GM13976 (cell line): ENCODE measurements at regions not wholly inside any gene's neighbourhood (a gene's known extent, or its start where the extent isn't known, plus 50 kb on each side); places are given as distances from the start of the nearest gene placed in this dataset.
"Not testable (repeated sequence)": the region's sequence is repeated elsewhere in the genome, so short reads cannot be mapped to it uniquely, and the experiment has no call there.

Experiments used
- DNase-seq: peaks from one replicate; pipeline ENCODE4 v3.0.0; 2012; ENCODE audit warnings: low spot score
- in situ Hi-C: fragments of 300-500 bp; cut with MboI; formaldehyde crosslinking; loops from one replicate; pipeline ENCODE4 v1.12.0; 2022; ENCODE audit warnings: low sequenced_read_pairs, mixed read lengths, inconsistent platforms; ENCODE audit not compliant: unreplicated experiment
- TF ChIP-seq, protein P1 (sequence below): IDR thresholded peaks from 2 replicates; pipeline ENCODE4 v1.5.1; 2012; ENCODE audit warnings: borderline replicate concordance, mild to moderate bottlenecking; ENCODE audit not compliant: insufficient read depth; ENCODE audit errors: extremely low read depth, missing control alignments, control extremely low read depth

DNA sequence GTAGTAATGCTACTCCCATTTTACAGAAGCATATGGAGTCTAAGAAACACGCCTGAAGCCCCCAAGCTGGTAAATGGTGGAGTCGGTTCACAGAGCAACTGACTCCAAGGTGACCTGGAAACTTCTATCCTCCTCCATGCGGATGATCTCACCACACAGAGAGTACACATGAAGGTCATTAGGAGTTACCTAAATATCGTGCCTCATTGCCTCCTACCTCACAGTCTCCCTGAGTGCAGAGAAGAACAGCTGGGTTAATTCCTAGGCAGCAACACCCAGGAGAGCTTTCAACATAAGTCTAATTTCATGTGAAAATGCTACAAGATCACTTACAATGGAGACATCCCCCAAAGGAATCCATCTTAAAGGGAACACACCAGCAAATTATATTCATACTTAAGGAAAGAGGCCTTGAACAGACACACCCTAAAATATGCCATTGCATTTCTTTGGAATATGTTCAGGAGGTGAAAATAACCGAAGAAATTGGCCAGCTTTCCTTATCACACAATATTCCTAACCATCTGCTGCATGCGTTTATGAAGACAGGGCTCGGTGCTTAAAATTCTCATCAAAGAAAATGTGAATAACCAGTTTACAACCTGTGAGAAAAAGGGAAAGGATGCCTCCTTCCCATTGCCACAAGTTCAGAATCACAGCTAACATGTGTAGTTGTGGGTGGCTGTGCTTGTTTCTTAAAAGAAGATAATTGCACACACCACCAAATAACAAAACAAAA lies 203.6 kb upstream of the NBEA start:
- no peak for DNase-seq

DNA sequence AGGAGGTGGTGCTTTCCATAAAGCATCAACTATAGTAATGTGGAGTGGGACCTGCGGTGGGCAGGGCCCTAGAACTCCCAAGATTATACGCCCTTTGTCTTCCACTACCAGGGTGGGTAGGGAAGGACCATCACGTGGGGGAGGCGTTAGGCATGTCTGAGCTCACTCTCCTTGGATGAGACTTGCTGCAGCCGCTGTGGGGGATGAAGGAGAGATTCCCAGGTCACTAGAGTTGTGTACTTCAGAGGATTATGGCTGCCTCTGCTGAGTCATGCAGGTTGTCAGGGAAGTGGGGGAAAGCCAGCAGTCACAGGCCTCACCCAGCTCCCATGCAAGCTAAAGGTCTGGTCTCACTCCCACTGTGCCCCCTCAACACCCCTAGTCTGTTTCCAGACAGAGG lies 195.0 kb upstream of the NBEA start:
- in situ Hi-C loops, DNase-seq: not testable (repeated sequence)

More for the DNA sequence above, 203.6 kb upstream of the NBEA start:
- TF ChIP-seq, protein P1, sequence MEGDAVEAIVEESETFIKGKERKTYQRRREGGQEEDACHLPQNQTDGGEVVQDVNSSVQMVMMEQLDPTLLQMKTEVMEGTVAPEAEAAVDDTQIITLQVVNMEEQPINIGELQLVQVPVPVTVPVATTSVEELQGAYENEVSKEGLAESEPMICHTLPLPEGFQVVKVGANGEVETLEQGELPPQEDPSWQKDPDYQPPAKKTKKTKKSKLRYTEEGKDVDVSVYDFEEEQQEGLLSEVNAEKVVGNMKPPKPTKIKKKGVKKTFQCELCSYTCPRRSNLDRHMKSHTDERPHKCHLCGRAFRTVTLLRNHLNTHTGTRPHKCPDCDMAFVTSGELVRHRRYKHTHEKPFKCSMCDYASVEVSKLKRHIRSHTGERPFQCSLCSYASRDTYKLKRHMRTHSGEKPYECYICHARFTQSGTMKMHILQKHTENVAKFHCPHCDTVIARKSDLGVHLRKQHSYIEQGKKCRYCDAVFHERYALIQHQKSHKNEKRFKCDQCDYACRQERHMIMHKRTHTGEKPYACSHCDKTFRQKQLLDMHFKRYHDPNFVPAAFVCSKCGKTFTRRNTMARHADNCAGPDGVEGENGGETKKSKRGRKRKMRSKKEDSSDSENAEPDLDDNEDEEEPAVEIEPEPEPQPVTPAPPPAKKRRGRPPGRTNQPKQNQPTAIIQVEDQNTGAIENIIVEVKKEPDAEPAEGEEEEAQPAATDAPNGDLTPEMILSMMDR: no peak
- in situ Hi-C loops: no loop called here

DNA sequence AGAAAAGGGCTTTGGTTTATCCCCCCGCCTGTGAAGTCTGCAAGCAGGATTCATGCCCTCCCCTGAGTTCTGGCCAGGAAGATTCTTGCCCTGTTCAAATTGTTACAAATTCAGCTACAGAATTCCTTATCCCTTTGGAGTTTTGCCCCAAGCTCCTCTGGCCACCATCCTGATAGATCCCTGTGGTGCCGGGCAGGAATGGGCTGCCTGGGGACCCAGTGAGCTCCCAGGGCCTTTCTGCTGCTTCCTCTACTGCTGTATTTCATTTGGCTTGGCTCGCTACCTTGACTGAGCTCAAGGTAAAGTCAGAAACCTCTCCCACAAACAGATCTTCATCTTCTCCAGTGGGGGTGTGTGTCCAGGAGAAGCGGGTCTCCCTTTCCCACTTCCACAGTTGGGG lies 194.6 kb upstream of the NBEA start:
- TF ChIP-seq, protein P1: no peak
- DNase-seq: no peak
- in situ Hi-C loops: no loop called here

DNA sequence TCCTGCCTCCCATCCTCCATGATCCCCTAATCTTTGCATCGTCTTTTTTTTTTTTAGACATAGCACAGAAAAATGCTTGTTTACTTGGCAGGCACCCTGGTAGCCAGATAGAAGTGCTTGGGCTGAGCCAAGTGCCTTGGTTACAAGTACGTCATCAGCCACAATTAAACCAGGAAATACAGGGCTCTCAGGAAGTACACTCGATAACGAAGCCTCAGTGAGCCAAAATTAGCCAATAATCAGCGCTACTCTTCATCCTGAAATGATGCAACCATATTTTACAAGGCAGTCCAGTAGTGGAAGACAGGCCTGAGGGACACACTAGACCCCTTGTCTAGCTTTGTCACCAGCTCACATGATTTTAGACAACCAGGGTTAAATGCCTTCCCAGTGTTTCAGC lies 194.0 kb upstream of the NBEA start:
- no peak for DNase-seq
- in situ Hi-C loops: no loop called here
- TF ChIP-seq, protein P1: no peak

DNA sequence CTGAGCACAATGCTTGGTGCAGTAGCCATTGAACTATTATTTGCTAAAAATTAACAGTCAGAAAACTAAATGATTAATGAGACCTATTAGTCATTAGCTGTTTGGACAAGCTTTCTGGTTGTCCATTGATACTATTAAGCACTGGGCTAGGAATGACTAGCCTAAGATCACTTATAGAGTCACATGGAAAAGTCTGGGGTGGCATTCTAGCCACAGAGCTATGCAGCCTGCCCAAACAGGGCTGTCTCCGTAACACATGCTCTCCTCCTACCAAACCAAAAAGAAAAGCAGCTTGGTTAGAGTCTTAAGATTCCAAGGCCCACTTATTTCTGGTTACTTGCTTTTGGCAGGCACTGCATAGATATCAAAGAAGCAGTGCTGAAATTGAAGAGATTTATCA lies 193.5 kb upstream of the NBEA start:
- DNase-seq: no peak
- TF ChIP-seq, protein P1: no peak
- in situ Hi-C loops: no loop called here

DNA sequence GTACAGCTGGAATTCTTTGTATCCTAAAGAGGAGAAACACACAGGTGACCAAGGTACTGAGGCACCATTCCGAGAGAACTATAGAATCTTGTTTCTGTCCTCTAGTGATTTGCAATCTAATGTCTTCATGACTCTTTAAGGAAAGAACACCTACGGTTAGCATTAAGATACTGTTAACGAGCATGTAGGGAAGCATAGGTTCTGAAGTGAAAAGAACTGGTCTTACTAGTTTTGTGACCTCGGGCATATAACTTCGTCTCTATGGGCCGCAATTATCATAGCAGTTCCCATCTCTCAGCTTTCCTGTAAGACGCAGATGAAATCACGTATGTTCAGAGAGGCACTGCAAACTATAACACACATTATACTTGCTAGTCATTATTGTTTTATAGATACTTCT lies 193.0 kb upstream of the NBEA start:
- TF ChIP-seq, protein P1: no peak
- in situ Hi-C loops: no loop called here
- no peak for DNase-seq

DNA sequence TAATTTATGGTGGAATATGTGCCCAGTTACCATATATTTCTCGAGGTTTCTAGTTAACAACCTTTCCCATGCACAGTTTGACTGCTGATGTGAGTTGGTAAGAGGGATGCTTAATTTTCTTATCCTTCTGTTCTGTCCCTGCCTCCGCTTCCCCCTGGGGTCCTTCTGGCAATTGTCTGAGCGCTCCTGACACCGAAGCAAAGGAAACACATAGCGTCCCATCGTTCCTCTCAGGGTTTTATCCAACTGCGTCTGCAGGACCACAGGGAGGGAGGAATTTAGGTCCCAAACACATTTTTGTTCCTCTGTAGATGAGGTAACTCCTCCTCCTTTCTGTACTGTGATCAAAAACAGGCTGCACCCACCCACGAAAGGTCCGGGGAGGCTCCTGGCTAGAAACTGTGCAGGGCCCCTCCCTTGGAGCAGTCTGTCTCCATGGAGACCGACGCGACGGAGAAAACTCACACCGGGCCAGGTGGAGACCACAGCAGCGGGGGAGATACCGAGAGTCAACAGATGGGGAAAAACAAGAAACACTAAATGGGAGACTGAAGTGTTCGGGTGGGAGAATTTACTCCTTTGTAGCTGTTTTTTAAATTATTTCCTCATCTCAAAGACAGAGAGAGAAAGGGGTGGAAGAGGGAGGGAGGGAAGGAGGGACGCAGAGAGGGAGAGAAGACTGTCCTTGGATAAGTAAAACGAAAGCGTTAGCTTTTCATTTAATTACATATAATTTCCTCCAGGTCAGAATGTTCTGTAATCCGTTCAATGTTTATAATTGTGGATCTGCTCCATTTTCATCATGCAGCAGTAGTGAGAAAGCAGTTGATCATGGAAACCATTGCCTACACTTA lies 191.8 kb upstream of the NBEA start:
- in situ Hi-C loops: no loop called here
- TF ChIP-seq, protein P1: no peak
- DNase-seq: no peak
